HepG2 (cell line): ENCODE measurements at regions not wholly inside any gene's neighbourhood (a gene's known extent, or its start where the extent isn't known, plus 50 kb on each side); places are given as distances from the start of the nearest gene placed in this dataset.

Experiments used
- E2F1 ChIP-seq: sonication (generic); formaldehyde crosslinking; IDR thresholded peaks from 2 replicates; pipeline ENCODE4 v1.5.0; 2020; ENCODE audit warnings: missing genetic modification reagents
- FOXP4 ChIP-seq: sonication (generic); formaldehyde crosslinking; IDR thresholded peaks from 2 replicates; pipeline ENCODE4 v1.4.0; 2020; ENCODE audit warnings: missing genetic modification reagents
- HDAC2 ChIP-seq: sonication (generic); formaldehyde crosslinking; IDR thresholded peaks from 2 replicates; pipeline ENCODE4 v1.4.0; 2020; ENCODE audit warnings: missing genetic modification reagents
- NFAT5 ChIP-seq: sonication (generic); formaldehyde crosslinking; IDR thresholded peaks from 2 replicates; pipeline ENCODE4 v1.4.0; 2020; ENCODE audit warnings: missing genetic modification reagents
- TOE1 ChIP-seq: sonication (generic); formaldehyde crosslinking; IDR thresholded peaks from 2 replicates; pipeline ENCODE4 v1.4.0; 2020; ENCODE audit warnings: mild to moderate bottlenecking, missing genetic modification reagents
- ZNF180 ChIP-seq: sonication (generic); formaldehyde crosslinking; IDR thresholded peaks from 2 replicates; pipeline ENCODE4 v1.4.0; 2020; ENCODE audit warnings: low read depth, missing genetic modification reagents, borderline replicate concordance
- ZNF441 ChIP-seq: sonication (generic); formaldehyde crosslinking; IDR thresholded peaks from 2 replicates; pipeline ENCODE4 v1.7.0; 2021; ENCODE audit warnings: missing genetic modification reagents, borderline replicate concordance
- ZNF512 ChIP-seq: sonication (generic); formaldehyde crosslinking; IDR thresholded peaks from 2 replicates; pipeline ENCODE4 v1.4.0; 2020; ENCODE audit warnings: mild to moderate bottlenecking, missing genetic modification reagents
- ZNF562 ChIP-seq: sonication (generic); formaldehyde crosslinking; IDR thresholded peaks from 2 replicates; pipeline ENCODE4 v1.8.0; 2022; ENCODE audit warnings: missing genetic modification reagents, borderline replicate concordance
- ZNF615 ChIP-seq: sonication (generic); formaldehyde crosslinking; IDR thresholded peaks from 2 replicates; pipeline ENCODE4 v1.5.0; 2020; ENCODE audit warnings: mild to moderate bottlenecking, missing genetic modification reagents, borderline replicate concordance

- TF ChIP-seq NFAT5 (CRISPR knock-in tag) (no peak), TOE1 (CRISPR knock-in tag) (no peak), ZNF615 (CRISPR knock-in tag) (no peak), FOXP4 (CRISPR knock-in tag) (no peak), E2F1 (CRISPR knock-in tag) (no peak), ZNF441 (CRISPR knock-in tag) (no peak), HDAC2 (CRISPR knock-in tag) (no peak), ZNF562 (CRISPR knock-in tag) (no peak), ZNF180 (CRISPR knock-in tag) (no peak), ZNF512 (no peak)
Observed at GRCh38 chr6:111939902-111940301, 66.7 kb upstream of the FYN start (continued).
